Ovary (tissue), 7 donors: ENCODE measurements at regions not wholly inside any gene's neighbourhood (a gene's known extent, or its start where the extent isn't known, plus 50 kb on each side); places are given as distances from the start of the nearest gene placed in this dataset.

Source experiments
- DNase-seq, 5 donors: peaks; one replicate each; pipeline ENCODE4 v3.0.0-alpha.2; 2019 to 2020
- H3K27ac ChIP-seq, 2 donors: fragments of 200-600 bp; one replicate each; pipeline versions ENCODE4 v1.5.1 to v1.8.0; 2019 to 2022
- H3K27me3 ChIP-seq: fragments of 200-600 bp; one replicate; pipeline ENCODE4 v1.8.0; 2022
- H3K36me3 ChIP-seq: fragments of 200-600 bp; sonication (generic); one replicate; pipeline ENCODE4 v1.5.1; 2019
- H3K4me1 ChIP-seq: one replicate; pipeline ENCODE4 v1.8.1; 2013; ENCODE audit warnings: mild to moderate bottlenecking, moderate library complexity; ENCODE audit not compliant: insufficient read depth
- H3K4me3 ChIP-seq: fragments of 200-600 bp; sonication (generic); one replicate; pipeline ENCODE4 v1.5.1; 2017
- H3K9me3 ChIP-seq, 2 donors: fragments of 200-600 bp in 1 of 2; sonication (generic) in 1 of 2; one replicate each; pipeline versions ENCODE4 v1.5.1 to v1.8.1; 2013 to 2019; ENCODE audit warnings: mild to moderate bottlenecking in 1 of 2, moderate library complexity in 1 of 2
- CTCF ChIP-seq, 3 donors: fragments of 450-650 bp in 2 of 3; fragments of 200-600 bp in 1 of 3; IDR thresholded peaks; one replicate each; pipeline versions ENCODE4 v1.5.1 to v1.8.0; 2016 to 2022; ENCODE audit warnings: antibody characterized with exemption in 3 of 3, mild to moderate bottlenecking in 1 of 3
- EP300 ChIP-seq: sonication (generic); formaldehyde crosslinking; IDR thresholded peaks from one replicate; pipeline ENCODE4 v1.6.1; 2017; ENCODE audit warnings: antibody characterized with exemption
- POLR2A ChIP-seq: fragments of 450-650 bp; IDR thresholded peaks from one replicate; pipeline ENCODE4 v1.6.1; 2017; ENCODE audit warnings: antibody characterized with exemption, mild to moderate bottlenecking, moderate library complexity
- WGBS, 3 donors: extraction: QIAGEN DNeasy Blood & Tissue Kit in 1 of 3; methylation state at CpG; one replicate each; pipeline versions ENCODE4 v1.1.5 to v1.1.7; 2013 to 2017; 5-methylcytosine and 5-hydroxymethylcytosine counted together
- intact Hi-C, 4 donors: fragments of 100-400 bp; cut with DNase I; formaldehyde crosslinking; loops; one replicate each; pipeline versions ENCODE4 v1.11.0 to v1.15.1; 2022 to 2023
- donor health status: DM: no; HTN: no; CAD: no; lungs with moderate emphysema.
- donor health status: DM: no; HTN: no; CAD: no.
- donor health status: Bipolar disorder and iron deficiency.
- donor health status: DM: no; HTN: no; CAD: no.
- donor health status: DM: yes; HTN: yes; CAD: no.

- TF ChIP-seq POLR2A, result no peak
- TF ChIP-seq EP300, result no peak
- no peak for TF ChIP-seq CTCF (IDR thresholded peaks at IDR 0.05)
- Histone ChIP-seq H3K4me3 (no peak overlapping the region), H3K9me3 (no peaks in the 10 kb centered on the region), H3K36me3 (no peaks in the 10 kb centered on the region), H3K27ac (no peak overlapping the region), H3K27me3 (no peaks in the 10 kb centered on the region), H3K4me1 (no peaks in the 10 kb centered on the region)
- intact Hi-C loops, result no loop called here
- DNase-seq, result no peak
- 75 to 85% (median 85%) methylated on average over 2 of the region's 2 CpGs for WGBS, 3 donors
Observed at GRCh38 chr3:144187531-144188210, 216.0 kb downstream of the DIPK2A start.

- H3K27ac ChIP-seq, result no peak overlapping the region
- TF ChIP-seq EP300 (no peak), POLR2A (no peak), CTCF (IDR thresholded peaks at IDR 0.05) (no peak)
- WGBS, 3 donors, result 97 to 100% (median 99%) methylated on average over 2 of the region's 2 CpGs
Observed at GRCh38 chr3:144189044-144189443, 217.4 kb downstream of the DIPK2A start.

GRCh38 chr3:144197116-144197515 is 225.5 kb downstream of the DIPK2A start:
- Histone ChIP-seq H3K4me1 (no peaks in the 10 kb centered on the region), H3K9me3 (no peaks in the 10 kb centered on the region), H3K27me3 (no peaks in the 10 kb centered on the region), H3K4me3 (no peak overlapping the region), H3K27ac (no peak overlapping the region), H3K36me3 (no peaks in the 10 kb centered on the region)
- no peak for DNase-seq
- intact Hi-C loops, result no loop called here
- 95 to 100% (median 96%) methylated on average over 2 of the region's 2 CpGs for WGBS, 3 donors
- TF ChIP-seq EP300, result no peak
- no peak for TF ChIP-seq CTCF (IDR thresholded peaks at IDR 0.05)
- no peak for TF ChIP-seq POLR2A

More at GRCh38 chr3:144189044-144189443, 217.4 kb downstream of the DIPK2A start:
- Histone ChIP-seq H3K4me1 (no peaks in the 10 kb centered on the region), H3K36me3 (no peaks in the 10 kb centered on the region), H3K9me3 (no peaks in the 10 kb centered on the region), H3K27me3 (no peaks in the 10 kb centered on the region), H3K4me3 (no peak overlapping the region)
- intact Hi-C loops, result no loop called here
- no peak for DNase-seq

GRCh38 chr3:144197582-144197981 is 226.0 kb downstream of the DIPK2A start:
- WGBS, 3 donors, result 74 to 95% (median 90%) methylated on average over 1 of the region's 1 CpG
- DNase-seq, result no peak
- intact Hi-C loops, result no loop called here
- Histone ChIP-seq H3K36me3 (no peaks in the 10 kb centered on the region), H3K27me3 (no peaks in the 10 kb centered on the region), H3K9me3 (no peaks in the 10 kb centered on the region), H3K27ac (no peak overlapping the region), H3K4me1 (no peaks in the 10 kb centered on the region), H3K4me3 (no peak overlapping the region)
- TF ChIP-seq CTCF (IDR thresholded peaks at IDR 0.05), result no peak
- TF ChIP-seq POLR2A, result no peak
- TF ChIP-seq EP300, result no peak
